ENCODE measurements at regions not wholly inside any gene's neighbourhood (a gene's known extent, or its start where the extent isn't known, plus 50 kb on each side); places are given as distances from the start of the nearest gene placed in this dataset.

GRCh38 chr13:72639377-72639776 is 88.1 kb downstream of the MZT1 start:
- POLR2A ChIA-PET = no interaction called here
- Mint-ChIP-seq H3K27me3 (no peaks in the 10 kb centered on the region), H3K36me3 (ENCODE audit: low read depth) (no peaks in the 10 kb centered on the region), H3K9me3 (no peaks in the 10 kb centered on the region), H3K4me3 (no peak overlapping the region), H3K27ac (no peak overlapping the region), H3K4me1 (no peaks in the 10 kb centered on the region)
- no peak for ATAC-seq (ENCODE audit: low read depth)
- CTCF ChIA-PET = no interaction called here
- DNase-seq = no peak
- intact Hi-C loops (cut with micrococcal nuclease) = no loop called here
- TF ChIP-seq CTCF (IDR thresholded peaks at IDR 0.05) = no peak

GRCh38 chr13:72638059-72638815 is 89.2 kb downstream of the MZT1 start:
- ATAC-seq (ENCODE audit: low read depth) (no peak), DNase-seq (no peak)
- no peak overlapping the region for H3K27ac Mint-ChIP-seq
- ChIA-PET CTCF (no interaction called here), POLR2A (no interaction called here)
- no peaks in the 10 kb centered on the region for H3K4me1 Mint-ChIP-seq
- no peaks in the 10 kb centered on the region for H3K36me3 Mint-ChIP-seq (ENCODE audit: low read depth)
- intact Hi-C loops (cut with micrococcal nuclease) = no loop called here
- H3K27me3 Mint-ChIP-seq = no peaks in the 10 kb centered on the region
- H3K9me3 Mint-ChIP-seq = no peaks in the 10 kb centered on the region
- no peak overlapping the region for H3K4me3 Mint-ChIP-seq
- TF ChIP-seq CTCF (IDR thresholded peaks at IDR 0.05) = no peak

- intact Hi-C loops (cut with micrococcal nuclease) = no loop called here
- ChIA-PET CTCF (no interaction called here), POLR2A (no interaction called here)
- Mint-ChIP-seq H3K4me3 (no peak overlapping the region), H3K4me1 (no peaks in the 10 kb centered on the region), H3K9me3 (no peaks in the 10 kb centered on the region), H3K27ac (no peak overlapping the region), H3K27me3 (no peaks in the 10 kb centered on the region), H3K36me3 (ENCODE audit: low read depth) (no peaks in the 10 kb centered on the region)
- no peak for TF ChIP-seq CTCF (IDR thresholded peaks at IDR 0.05)
- DNase-seq = no peak
- no peak for ATAC-seq (ENCODE audit: low read depth)
These were observed 89.9 kb downstream of the MZT1 start for GRCh38 chr13:72637561-72637960.

GRCh38 chr13:72634859-72635258 is 92.6 kb downstream of the MZT1 start:
- ChIA-PET CTCF (no interaction called here), POLR2A (no interaction called here)
- Mint-ChIP-seq H3K36me3 (ENCODE audit: low read depth) (no peaks in the 10 kb centered on the region), H3K27ac (no peak overlapping the region), H3K27me3 (no peaks in the 10 kb centered on the region), H3K4me3 (no peak overlapping the region), H3K4me1 (no peaks in the 10 kb centered on the region), H3K9me3 (peaks cover 6% of the 10 kb centered on the region)
- no peak for DNase-seq
- intact Hi-C loops (cut with micrococcal nuclease) = no loop called here
- no peak for TF ChIP-seq CTCF (IDR thresholded peaks at IDR 0.05)
- ATAC-seq (ENCODE audit: low read depth) = no peak

GRCh38 chr13:72622546-72622945 is 104.9 kb downstream of the MZT1 start:
- POLR2A ChIA-PET = no interaction called here
- H3K27ac Mint-ChIP-seq = no peak overlapping the region
- ATAC-seq (ENCODE audit: low read depth) = no peak

More at GRCh38 chr13:72622546-72622945, 104.9 kb downstream of the MZT1 start:
- CTCF ChIA-PET = no interaction called here
- Mint-ChIP-seq H3K9me3 (no peaks in the 10 kb centered on the region), H3K4me1 (no peaks in the 10 kb centered on the region), H3K4me3 (no peak overlapping the region), H3K36me3 (ENCODE audit: low read depth) (no peaks in the 10 kb centered on the region), H3K27me3 (peaks cover 4% of the 10 kb centered on the region)
- intact Hi-C loops (cut with micrococcal nuclease) = no loop called here
- no peak for DNase-seq
- TF ChIP-seq CTCF (IDR thresholded peaks at IDR 0.05) = no peak

All from activated B cell treated with CpG ODN at 0.5 μM for 24 hours (primary cell).